HepG2 (cell line): ENCODE measurements at regions not wholly inside any gene's neighbourhood (a gene's known extent, or its start where the extent isn't known, plus 50 kb on each side); places are given as distances from the start of the nearest gene placed in this dataset.

ENCODE experiments used
- ARHGAP35 ChIP-seq: sonication (generic); formaldehyde crosslinking; IDR thresholded peaks from 2 replicates; pipeline ENCODE4 v1.9.0; 2022; ENCODE audit warnings: mild to moderate bottlenecking, inconsistent platforms, moderate library complexity, missing genetic modification reagents, borderline replicate concordance
- ARNT2 ChIP-seq: sonication (generic); formaldehyde crosslinking; IDR thresholded peaks from 2 replicates; pipeline ENCODE4 v1.8.0; 2022; ENCODE audit warnings: mild to moderate bottlenecking, low read depth, missing genetic modification reagents, moderate library complexity
- ATF7-NPFF ChIP-seq: sonication (generic); formaldehyde crosslinking; IDR thresholded peaks from 2 replicates; pipeline ENCODE4 v1.8.1; 2023; ENCODE audit warnings: mild to moderate bottlenecking, low read depth, missing genetic modification reagents, moderate library complexity
- DMAP1 ChIP-seq: IDR thresholded peaks from 2 replicates; pipeline ENCODE4 v1.6.1; 2016
- E2F1 ChIP-seq: sonication (generic); formaldehyde crosslinking; IDR thresholded peaks from 2 replicates; pipeline ENCODE4 v1.5.0; 2020; ENCODE audit warnings: missing genetic modification reagents
- GTF2F1 ChIP-seq: fragments of 150-350 bp; IDR thresholded peaks from 2 replicates; pipeline ENCODE4 v1.6.1; 2014; ENCODE audit warnings: low read length
- IRX3 ChIP-seq: sonication (generic); formaldehyde crosslinking; IDR thresholded peaks from 2 replicates; pipeline ENCODE4 v1.8.1; 2023; ENCODE audit warnings: mild to moderate bottlenecking, low read depth, missing genetic modification reagents, borderline replicate concordance
- JUND ChIP-seq: sonication (generic); formaldehyde crosslinking; IDR thresholded peaks from 2 replicates; pipeline ENCODE4 v1.8.0; 2022; ENCODE audit warnings: mild to moderate bottlenecking, missing genetic modification reagents
- NPAS2 ChIP-seq: sonication (generic); formaldehyde crosslinking; IDR thresholded peaks from 2 replicates; pipeline ENCODE4 v1.8.0; 2022; ENCODE audit warnings: mild to moderate bottlenecking, missing genetic modification reagents, borderline replicate concordance
- PATZ1 ChIP-seq: sonication (generic); formaldehyde crosslinking; IDR thresholded peaks from 2 replicates; pipeline ENCODE4 v1.4.0; 2020; ENCODE audit warnings: missing genetic modification reagents
- SP1 ChIP-seq, 2 experiments: fragments of 450-650 bp in 1 of 2; sonication (generic) in 1 of 2; formaldehyde crosslinking in 1 of 2; IDR thresholded peaks; 2 replicates each; pipeline versions ENCODE4 v1.4.0 to v1.6.1; 2016 to 2020; ENCODE audit warnings: missing genetic modification reagents in 1 of 2
- TSC22D2 ChIP-seq: sonication (generic); formaldehyde crosslinking; IDR thresholded peaks from 2 replicates; pipeline ENCODE4 v1.5.1; 2020; ENCODE audit warnings: missing genetic modification reagents, mild to moderate bottlenecking, borderline replicate concordance
- U2AF2 ChIP-seq: fragments of 200-400 bp; formaldehyde crosslinking; IDR thresholded peaks from 2 replicates; pipeline ENCODE4 v1.6.1; 2017; ENCODE audit warnings: low read depth, mild to moderate bottlenecking, low read length
- ZMYM3 ChIP-seq: sonication (generic); formaldehyde crosslinking; IDR thresholded peaks from 2 replicates; pipeline ENCODE4 v1.5.1; 2020; ENCODE audit warnings: mild to moderate bottlenecking, missing genetic modification reagents
- ZNF572 ChIP-seq: sonication (generic); formaldehyde crosslinking; IDR thresholded peaks from 2 replicates; pipeline ENCODE4 v1.5.1; 2020; ENCODE audit warnings: mild to moderate bottlenecking, missing genetic modification reagents
- ZNF800 ChIP-seq: sonication (generic); formaldehyde crosslinking; IDR thresholded peaks from 2 replicates; pipeline ENCODE4 v1.4.0; 2020; ENCODE audit warnings: missing genetic modification reagents
- TF ChIP-seq, protein P1 (sequence below): sonication (generic); formaldehyde crosslinking; conservative IDR thresholded peaks from 2 replicates; pipeline ENCODE4 v1.4.0; 2020; ENCODE audit warnings: missing genetic modification reagents
- TF ChIP-seq, protein P2 (sequence below): sonication (generic); formaldehyde crosslinking; IDR thresholded peaks from 2 replicates; pipeline ENCODE4 v1.5.0; 2020; ENCODE audit warnings: mild to moderate bottlenecking, missing genetic modification reagents, moderate library complexity
- TF ChIP-seq, protein P3 (sequence below): sonication (generic); formaldehyde crosslinking; IDR thresholded peaks from 2 replicates; pipeline ENCODE4 v1.4.0; 2020; ENCODE audit warnings: missing genetic modification reagents, borderline replicate concordance

DNA sequence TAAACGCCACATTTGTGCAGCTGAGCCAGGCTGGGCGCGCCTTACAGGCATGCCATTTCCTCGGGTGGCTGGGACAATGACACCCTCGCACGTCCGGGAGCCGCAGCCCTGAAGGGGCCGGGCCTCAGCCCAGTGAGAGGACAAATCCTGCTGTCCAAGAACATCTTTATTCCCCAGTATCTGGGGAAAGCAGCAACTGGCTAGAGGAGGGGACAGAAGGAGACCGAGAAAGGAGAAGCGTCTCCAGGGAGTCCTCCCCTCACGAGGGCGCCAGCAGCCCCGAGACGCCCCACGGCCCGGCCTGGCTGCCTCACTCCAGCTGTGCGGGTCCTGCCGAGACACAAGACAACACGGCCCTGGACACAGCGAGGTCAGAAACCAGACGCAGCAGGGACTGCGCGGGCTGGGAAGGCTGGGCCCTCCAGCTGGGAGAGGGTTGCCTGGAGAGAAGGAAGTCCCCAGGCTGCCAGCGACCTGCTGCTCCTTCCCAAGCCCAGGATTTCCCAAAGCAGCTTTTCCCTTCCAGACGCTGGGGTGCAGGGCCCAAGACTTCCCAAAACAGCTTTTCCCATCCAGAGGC, 130.2 kb downstream of the CHSY1 start (continued):
- TF ChIP-seq, protein P1, sequence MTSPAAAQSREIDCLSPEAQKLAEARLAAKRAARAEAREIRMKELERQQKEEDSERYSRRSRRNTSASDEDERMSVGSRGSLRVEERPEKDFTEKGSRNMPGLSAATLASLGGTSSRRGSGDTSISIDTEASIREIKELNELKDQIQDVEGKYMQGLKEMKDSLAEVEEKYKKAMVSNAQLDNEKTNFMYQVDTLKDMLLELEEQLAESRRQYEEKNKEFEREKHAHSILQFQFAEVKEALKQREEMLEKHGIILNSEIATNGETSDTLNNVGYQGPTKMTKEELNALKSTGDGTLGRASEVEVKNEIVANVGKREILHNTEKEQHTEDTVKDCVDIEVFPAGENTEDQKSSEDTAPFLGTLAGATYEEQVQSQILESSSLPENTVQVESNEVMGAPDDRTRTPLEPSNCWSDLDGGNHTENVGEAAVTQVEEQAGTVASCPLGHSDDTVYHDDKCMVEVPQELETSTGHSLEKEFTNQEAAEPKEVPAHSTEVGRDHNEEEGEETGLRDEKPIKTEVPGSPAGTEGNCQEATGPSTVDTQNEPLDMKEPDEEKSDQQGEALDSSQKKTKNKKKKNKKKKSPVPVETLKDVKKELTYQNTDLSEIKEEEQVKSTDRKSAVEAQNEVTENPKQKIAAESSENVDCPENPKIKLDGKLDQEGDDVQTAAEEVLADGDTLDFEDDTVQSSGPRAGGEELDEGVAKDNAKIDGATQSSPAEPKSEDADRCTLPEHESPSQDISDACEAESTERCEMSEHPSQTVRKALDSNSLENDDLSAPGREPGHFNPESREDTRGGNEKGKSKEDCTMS (CRISPR knock-in tag), result no peak
- no peak for TF ChIP-seq NPAS2
- TF ChIP-seq ZMYM3, result no peak
- TF ChIP-seq ZNF800 (CRISPR knock-in tag), result 0 out of 2 replicates have a peak, but pooled peaks have one; percentile 22
- TF ChIP-seq TSC22D2, result no peak
- TF ChIP-seq SP1 (IDR thresholded peaks at IDR 0.05), result no peak
- no peak for TF ChIP-seq SP1 (CRISPR knock-in tag; IDR thresholded peaks at IDR 0.05)
- TF ChIP-seq PATZ1, result 0 out of 2 replicates have a peak, but pooled peaks have one; percentile 4
- TF ChIP-seq ARHGAP35 (CRISPR knock-in tag), result no peak
- TF ChIP-seq, protein P2, sequence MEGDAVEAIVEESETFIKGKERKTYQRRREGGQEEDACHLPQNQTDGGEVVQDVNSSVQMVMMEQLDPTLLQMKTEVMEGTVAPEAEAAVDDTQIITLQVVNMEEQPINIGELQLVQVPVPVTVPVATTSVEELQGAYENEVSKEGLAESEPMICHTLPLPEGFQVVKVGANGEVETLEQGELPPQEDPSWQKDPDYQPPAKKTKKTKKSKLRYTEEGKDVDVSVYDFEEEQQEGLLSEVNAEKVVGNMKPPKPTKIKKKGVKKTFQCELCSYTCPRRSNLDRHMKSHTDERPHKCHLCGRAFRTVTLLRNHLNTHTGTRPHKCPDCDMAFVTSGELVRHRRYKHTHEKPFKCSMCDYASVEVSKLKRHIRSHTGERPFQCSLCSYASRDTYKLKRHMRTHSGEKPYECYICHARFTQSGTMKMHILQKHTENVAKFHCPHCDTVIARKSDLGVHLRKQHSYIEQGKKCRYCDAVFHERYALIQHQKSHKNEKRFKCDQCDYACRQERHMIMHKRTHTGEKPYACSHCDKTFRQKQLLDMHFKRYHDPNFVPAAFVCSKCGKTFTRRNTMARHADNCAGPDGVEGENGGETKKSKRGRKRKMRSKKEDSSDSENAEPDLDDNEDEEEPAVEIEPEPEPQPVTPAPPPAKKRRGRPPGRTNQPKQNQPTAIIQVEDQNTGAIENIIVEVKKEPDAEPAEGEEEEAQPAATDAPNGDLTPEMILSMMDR (CRISPR knock-in tag), result peak; percentile 70
- no peak for TF ChIP-seq GTF2F1
- 0 out of 2 replicates have a peak, but pooled peaks have one; percentile 33 for TF ChIP-seq ZNF572
- TF ChIP-seq ARNT2 (CRISPR knock-in tag), result no peak
- TF ChIP-seq DMAP1, result no peak
- TF ChIP-seq ATF7-NPFF (CRISPR knock-in tag), result no peak
- TF ChIP-seq JUND (CRISPR knock-in tag), result no peak
- TF ChIP-seq, protein P3, sequence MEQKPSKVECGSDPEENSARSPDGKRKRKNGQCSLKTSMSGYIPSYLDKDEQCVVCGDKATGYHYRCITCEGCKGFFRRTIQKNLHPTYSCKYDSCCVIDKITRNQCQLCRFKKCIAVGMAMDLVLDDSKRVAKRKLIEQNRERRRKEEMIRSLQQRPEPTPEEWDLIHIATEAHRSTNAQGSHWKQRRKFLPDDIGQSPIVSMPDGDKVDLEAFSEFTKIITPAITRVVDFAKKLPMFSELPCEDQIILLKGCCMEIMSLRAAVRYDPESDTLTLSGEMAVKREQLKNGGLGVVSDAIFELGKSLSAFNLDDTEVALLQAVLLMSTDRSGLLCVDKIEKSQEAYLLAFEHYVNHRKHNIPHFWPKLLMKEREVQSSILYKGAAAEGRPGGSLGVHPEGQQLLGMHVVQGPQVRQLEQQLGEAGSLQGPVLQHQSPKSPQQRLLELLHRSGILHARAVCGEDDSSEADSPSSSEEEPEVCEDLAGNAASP, result no peak
- no peak for TF ChIP-seq E2F1 (CRISPR knock-in tag)
- no peak for TF ChIP-seq U2AF2
- TF ChIP-seq IRX3 (CRISPR knock-in tag), result no peak
